Astrocyte of the cerebellum (primary cell): ENCODE measurements at regions not wholly inside any gene's neighbourhood (a gene's known extent, or its start where the extent isn't known, plus 50 kb on each side); places are given as distances from the start of the nearest gene placed in this dataset.

Experiments
- DNase-seq: peaks from one replicate; pipeline ENCODE4 v3.0.0-alpha.2; 2011; ENCODE audit warnings: low read depth
- H3K4me3 ChIP-seq: 2 replicates; pipeline ENCODE4 v1.5.1; 2011; ENCODE audit warnings: mild to moderate bottlenecking, low read depth, low read length, moderate library complexity
- CTCF ChIP-seq: IDR thresholded peaks from 2 replicates; pipeline ENCODE4 v1.5.1; 2012; ENCODE audit warnings: low read length, low read depth, moderate library complexity, mild to moderate bottlenecking; ENCODE audit errors: missing control alignments
- in situ Hi-C: cut with HindIII; loops from 2 replicates; pipeline ENCODE4 v1.10.0; 2017; ENCODE audit warnings: low sequenced_read_pairs

- in situ Hi-C loops = no loop called here
- no peak overlapping the region for H3K4me3 ChIP-seq
- DNase-seq = no peak
- TF ChIP-seq CTCF = no peak
Measured at GRCh38 chr20:50373674-50374286, 136.4 kb upstream of the PTPN1 start.

GRCh38 chr20:50374541-50375078, 135.6 kb upstream of the PTPN1 start:
- in situ Hi-C loops = no loop called here
- no peak for TF ChIP-seq CTCF
- DNase-seq = no peak
- no peak overlapping the region for H3K4me3 ChIP-seq

GRCh38 chr20:50376179-50376887, 133.8 kb upstream of the PTPN1 start:
- no peak for TF ChIP-seq CTCF
- in situ Hi-C loops = no loop called here
- no peak overlapping the region for H3K4me3 ChIP-seq
- DNase-seq = no peak

- H3K4me3 ChIP-seq = no peak overlapping the region
- in situ Hi-C loops = no loop called here
- DNase-seq = no peak
- TF ChIP-seq CTCF = no peak
Measured at GRCh38 chr20:50376888-50377459, 133.2 kb upstream of the PTPN1 start.

GRCh38 chr20:50378170-50379000, 131.8 kb upstream of the PTPN1 start:
- in situ Hi-C loops = no loop called here
- TF ChIP-seq CTCF = no peak
- no peak overlapping the region for H3K4me3 ChIP-seq
- DNase-seq = no peak
